ENCODE measurements at regions not wholly inside any gene's neighbourhood (a gene's known extent, or its start where the extent isn't known, plus 50 kb on each side); places are given as distances from the start of the nearest gene placed in this dataset.

DNA sequence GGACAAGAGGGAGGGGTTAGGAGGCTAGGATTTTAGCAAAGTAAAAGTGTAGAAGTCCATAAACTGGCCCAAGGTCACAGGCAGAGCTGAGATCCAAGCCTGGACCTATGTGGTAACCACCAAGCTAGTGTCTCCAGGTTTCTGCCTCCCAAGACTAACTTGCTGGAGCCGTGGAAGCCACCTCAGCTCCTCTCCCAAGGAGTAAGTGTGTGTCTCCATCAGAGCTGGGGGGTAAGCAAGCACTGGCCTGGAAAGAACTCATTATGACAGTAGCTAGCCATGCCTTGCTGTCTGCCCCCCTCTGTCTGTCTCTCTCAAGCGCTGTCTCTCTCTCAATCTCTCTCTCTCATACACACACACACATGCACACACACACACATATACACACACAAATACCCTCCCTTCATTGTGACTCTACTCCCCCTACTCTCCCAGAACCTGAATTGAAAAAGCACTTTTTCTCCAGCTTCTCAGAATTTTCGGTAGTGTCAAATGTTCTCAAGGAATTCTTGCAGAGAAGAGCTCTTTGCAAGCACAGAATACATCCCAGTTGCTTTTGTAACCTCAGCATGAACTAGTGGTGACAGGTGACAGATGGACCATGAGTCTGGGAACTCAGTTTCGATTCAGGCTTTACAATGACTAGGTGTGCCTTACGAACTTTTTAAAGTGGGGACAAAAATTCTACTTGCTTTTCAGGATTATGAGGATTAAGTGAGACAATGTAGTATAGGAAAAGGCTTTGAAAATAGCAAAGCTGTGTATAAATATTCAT, 238.0 kb upstream of the FGGY start:
- H3K27ac ChIP-seq (ENCODE audit: low read length) = no peak overlapping the region
- TF ChIP-seq MXI1 (conservative IDR thresholded peaks at IDR 0.05; ENCODE audit: poor library complexity, severe bottlenecking) (no peak), TAF1 (IDR thresholded peaks at IDR 0.05; ENCODE audit: low read depth) (no peak), EP300 (conservative IDR thresholded peaks at IDR 0.05; ENCODE audit: poor library complexity, severe bottlenecking) (no peak), RAD21 (conservative IDR thresholded peaks at IDR 0.05) (no peak)
- no peaks in the 10 kb centered on the region for H3K79me2 ChIP-seq (replicated peaks; ENCODE audit: insufficient read depth, low read length)
- H3K4me3 ChIP-seq (ENCODE audit: low read length) = no peak overlapping the region
- H2AFZ ChIP-seq (ENCODE audit: low read depth, low read length) = no peak overlapping the region
- no peaks in the 10 kb centered on the region for H4K20me1 ChIP-seq (ENCODE audit: insufficient read depth)
- H3K9ac ChIP-seq (ENCODE audit: low read length) = no peak overlapping the region
- H3K9me2 ChIP-seq (ENCODE audit: insufficient read depth, low read length) = no peaks in the 10 kb centered on the region
- H3K9me3 ChIP-seq (ENCODE audit: low read length) = no peaks in the 10 kb centered on the region
- no peaks in the 10 kb centered on the region for H3K27me3 ChIP-seq (ENCODE audit: insufficient read depth, low read depth, low read length)
- H3K36me3 ChIP-seq (ENCODE audit: insufficient read depth, low read length) = no peaks in the 10 kb centered on the region
- no peaks in the 10 kb centered on the region for H3F3A ChIP-seq (ENCODE audit: insufficient read depth, low read length, poor library complexity, severe bottlenecking)
- no peak overlapping the region for H3K4me2 ChIP-seq (ENCODE audit: low read length)

DNA sequence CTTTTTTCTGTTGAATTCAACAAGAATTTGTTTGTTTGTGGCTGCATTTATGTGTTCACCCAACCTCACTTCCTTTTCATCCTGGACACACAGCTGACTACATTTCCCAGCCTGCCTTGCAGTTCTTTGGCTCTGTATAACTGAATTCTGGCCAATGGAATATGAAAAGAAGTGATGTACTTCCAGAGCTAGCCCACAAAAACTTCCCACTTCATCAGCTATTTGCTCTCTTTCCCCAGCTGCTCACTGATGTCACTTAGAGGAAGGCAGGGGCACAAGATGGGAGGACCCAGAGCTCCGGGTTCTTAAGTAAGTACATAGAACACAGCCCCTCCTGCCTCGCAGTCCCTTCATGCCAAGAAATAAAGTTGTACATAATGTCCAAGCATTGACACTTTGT, 235.0 kb upstream of the FGGY start:
- Histone ChIP-seq H3K9me3 (ENCODE audit: low read length) (no peaks in the 10 kb centered on the region), H3K36me3 (ENCODE audit: insufficient read depth, low read length) (no peaks in the 10 kb centered on the region), H3K79me2 (replicated peaks; ENCODE audit: insufficient read depth, low read length) (no peaks in the 10 kb centered on the region), H3K4me2 (ENCODE audit: low read length) (no peak overlapping the region), H3K9ac (ENCODE audit: low read length) (no peak overlapping the region), H3K27ac (ENCODE audit: low read length) (no peak overlapping the region), H2AFZ (ENCODE audit: low read depth, low read length) (no peak overlapping the region), H3K9me2 (ENCODE audit: insufficient read depth, low read length) (no peaks in the 10 kb centered on the region), H4K20me1 (ENCODE audit: insufficient read depth) (no peaks in the 10 kb centered on the region), H3F3A (ENCODE audit: insufficient read depth, low read length, poor library complexity, severe bottlenecking) (no peaks in the 10 kb centered on the region), H3K27me3 (ENCODE audit: insufficient read depth, low read depth, low read length) (no peaks in the 10 kb centered on the region), H3K4me3 (ENCODE audit: low read length) (no peak overlapping the region)
- TF ChIP-seq, protein P1, sequence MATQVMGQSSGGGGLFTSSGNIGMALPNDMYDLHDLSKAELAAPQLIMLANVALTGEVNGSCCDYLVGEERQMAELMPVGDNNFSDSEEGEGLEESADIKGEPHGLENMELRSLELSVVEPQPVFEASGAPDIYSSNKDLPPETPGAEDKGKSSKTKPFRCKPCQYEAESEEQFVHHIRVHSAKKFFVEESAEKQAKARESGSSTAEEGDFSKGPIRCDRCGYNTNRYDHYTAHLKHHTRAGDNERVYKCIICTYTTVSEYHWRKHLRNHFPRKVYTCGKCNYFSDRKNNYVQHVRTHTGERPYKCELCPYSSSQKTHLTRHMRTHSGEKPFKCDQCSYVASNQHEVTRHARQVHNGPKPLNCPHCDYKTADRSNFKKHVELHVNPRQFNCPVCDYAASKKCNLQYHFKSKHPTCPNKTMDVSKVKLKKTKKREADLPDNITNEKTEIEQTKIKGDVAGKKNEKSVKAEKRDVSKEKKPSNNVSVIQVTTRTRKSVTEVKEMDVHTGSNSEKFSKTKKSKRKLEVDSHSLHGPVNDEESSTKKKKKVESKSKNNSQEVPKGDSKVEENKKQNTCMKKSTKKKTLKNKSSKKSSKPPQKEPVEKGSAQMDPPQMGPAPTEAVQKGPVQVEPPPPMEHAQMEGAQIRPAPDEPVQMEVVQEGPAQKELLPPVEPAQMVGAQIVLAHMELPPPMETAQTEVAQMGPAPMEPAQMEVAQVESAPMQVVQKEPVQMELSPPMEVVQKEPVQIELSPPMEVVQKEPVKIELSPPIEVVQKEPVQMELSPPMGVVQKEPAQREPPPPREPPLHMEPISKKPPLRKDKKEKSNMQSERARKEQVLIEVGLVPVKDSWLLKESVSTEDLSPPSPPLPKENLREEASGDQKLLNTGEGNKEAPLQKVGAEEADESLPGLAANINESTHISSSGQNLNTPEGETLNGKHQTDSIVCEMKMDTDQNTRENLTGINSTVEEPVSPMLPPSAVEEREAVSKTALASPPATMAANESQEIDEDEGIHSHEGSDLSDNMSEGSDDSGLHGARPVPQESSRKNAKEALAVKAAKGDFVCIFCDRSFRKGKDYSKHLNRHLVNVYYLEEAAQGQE (IDR thresholded peaks at IDR 0.05; ENCODE audit: borderline replicate concordance) = no peak
- TF ChIP-seq EZH2 (IDR thresholded peaks at IDR 0.05; ENCODE audit: borderline replicate concordance, insufficient read depth, low read length, poor library complexity, severe bottlenecking) (no peak), SMC3 (conservative IDR thresholded peaks at IDR 0.05; ENCODE audit: poor library complexity) (no peak), TAF1 (IDR thresholded peaks at IDR 0.05; ENCODE audit: low read depth) (no peak), RAD21 (conservative IDR thresholded peaks at IDR 0.05) (no peak), POLR2AphosphoS5 (IDR thresholded peaks at IDR 0.05) (no peak), MXI1 (conservative IDR thresholded peaks at IDR 0.05; ENCODE audit: poor library complexity, severe bottlenecking) (no peak), EP300 (conservative IDR thresholded peaks at IDR 0.05; ENCODE audit: poor library complexity, severe bottlenecking) (no peak)
- TF ChIP-seq, protein P2, sequence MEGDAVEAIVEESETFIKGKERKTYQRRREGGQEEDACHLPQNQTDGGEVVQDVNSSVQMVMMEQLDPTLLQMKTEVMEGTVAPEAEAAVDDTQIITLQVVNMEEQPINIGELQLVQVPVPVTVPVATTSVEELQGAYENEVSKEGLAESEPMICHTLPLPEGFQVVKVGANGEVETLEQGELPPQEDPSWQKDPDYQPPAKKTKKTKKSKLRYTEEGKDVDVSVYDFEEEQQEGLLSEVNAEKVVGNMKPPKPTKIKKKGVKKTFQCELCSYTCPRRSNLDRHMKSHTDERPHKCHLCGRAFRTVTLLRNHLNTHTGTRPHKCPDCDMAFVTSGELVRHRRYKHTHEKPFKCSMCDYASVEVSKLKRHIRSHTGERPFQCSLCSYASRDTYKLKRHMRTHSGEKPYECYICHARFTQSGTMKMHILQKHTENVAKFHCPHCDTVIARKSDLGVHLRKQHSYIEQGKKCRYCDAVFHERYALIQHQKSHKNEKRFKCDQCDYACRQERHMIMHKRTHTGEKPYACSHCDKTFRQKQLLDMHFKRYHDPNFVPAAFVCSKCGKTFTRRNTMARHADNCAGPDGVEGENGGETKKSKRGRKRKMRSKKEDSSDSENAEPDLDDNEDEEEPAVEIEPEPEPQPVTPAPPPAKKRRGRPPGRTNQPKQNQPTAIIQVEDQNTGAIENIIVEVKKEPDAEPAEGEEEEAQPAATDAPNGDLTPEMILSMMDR (IDR thresholded peaks at IDR 0.05; ENCODE audit: poor library complexity, severe bottlenecking) = no peak
